ENCODE measurements at regions not wholly inside any gene's neighbourhood (a gene's known extent, or its start where the extent isn't known, plus 50 kb on each side); places are given as distances from the start of the nearest gene placed in this dataset.

GRCh38 chr5:124643336-124643735 lies 103.1 kb downstream of the ZNF608 start (continued):
- TF ChIP-seq PATZ1 (CRISPR knock-in tag; IDR thresholded peaks at IDR 0.05; ENCODE audit: borderline replicate concordance) (no peak), TSHZ2 (CRISPR knock-in tag; IDR thresholded peaks at IDR 0.05) (no peak), ZFP3 (CRISPR knock-in tag; IDR thresholded peaks at IDR 0.05) (no peak)

GRCh38 chr5:124642151-124642550 lies 104.3 kb downstream of the ZNF608 start:
- TF ChIP-seq ARNTL (CRISPR knock-in tag; IDR thresholded peaks at IDR 0.05; ENCODE audit: borderline replicate concordance, low read depth) (no peak), TSHZ2 (CRISPR knock-in tag; IDR thresholded peaks at IDR 0.05) (no peak), OSR1 (CRISPR knock-in tag; IDR thresholded peaks at IDR 0.05) (no peak), TOX (CRISPR knock-in tag; IDR thresholded peaks at IDR 0.05; ENCODE audit: borderline replicate concordance) (no peak), CSDC2 (CRISPR knock-in tag; IDR thresholded peaks at IDR 0.05) (no peak), POU6F1 (CRISPR knock-in tag; IDR thresholded peaks at IDR 0.05; ENCODE audit: borderline replicate concordance, low read depth) (no peak), PATZ1 (CRISPR knock-in tag; IDR thresholded peaks at IDR 0.05; ENCODE audit: borderline replicate concordance) (no peak), ZC3H10 (CRISPR knock-in tag; IDR thresholded peaks at IDR 0.05) (no peak), ESRRG (CRISPR knock-in tag; IDR thresholded peaks at IDR 0.05) (no peak), ISL1 (CRISPR knock-in tag; IDR thresholded peaks at IDR 0.05) (no peak), ZNF70 (CRISPR knock-in tag; IDR thresholded peaks at IDR 0.05) (no peak), PPARA (CRISPR knock-in tag; IDR thresholded peaks at IDR 0.05; ENCODE audit: borderline replicate concordance) (no peak), CSRNP3 (CRISPR knock-in tag; IDR thresholded peaks at IDR 0.05) (no peak), TCF4 (CRISPR knock-in tag; IDR thresholded peaks at IDR 0.05; ENCODE audit: borderline replicate concordance) (no peak), SNAI2 (CRISPR knock-in tag; IDR thresholded peaks at IDR 0.05) (no peak), ZFP30 (CRISPR knock-in tag; IDR thresholded peaks at IDR 0.05) (no peak), ZFP3 (CRISPR knock-in tag; IDR thresholded peaks at IDR 0.05) (no peak), RARB (CRISPR knock-in tag; IDR thresholded peaks at IDR 0.05) (no peak), GLIS3 (CRISPR knock-in tag; IDR thresholded peaks at IDR 0.05) (no peak)
- ATAC-seq: no peak
